PC-9 (cell line): ENCODE measurements at regions not wholly inside any gene's neighbourhood (a gene's known extent, or its start where the extent isn't known, plus 50 kb on each side); places are given as distances from the start of the nearest gene placed in this dataset.

Experiments used
- BruUV-seq: library from RNA; stranded (reverse); fragments of 400-500 nt; replicated peaks from 2 replicates; lab custom pipeline; 2021; lab: Mats Ljungman, UMichigan
- CTCF ChIA-PET: fragments of 300-600 bp; sonication (Branson Sonifier 250); formaldehyde crosslinking; loops from one replicate; lab custom pipeline; 2022; ENCODE audit warnings: antibody characterized with exemption; lab: Charles Lee
- POLR2A ChIA-PET: fragments of 300-600 bp; sonication (Branson Sonifier 250); formaldehyde crosslinking; loops from one replicate; lab custom pipeline; 2022; ENCODE audit warnings: antibody characterized with exemption; ENCODE audit not compliant: unreplicated experiment; lab: Charles Lee
- DNase-seq, 2 experiments: peaks; one replicate each; pipeline versions ENCODE4 v3.0.0 to v3.0.0-alpha.2; 2015 to 2022; ENCODE audit warnings: mixed read lengths in 1 of 2
- H2AFZ ChIP-seq: fragments of 200-600 bp; sonication (generic); 2 replicates; pipeline ENCODE4 v1.8.1; 2017; ENCODE audit warnings: antibody characterized with exemption
- H3F3A ChIP-seq: fragments of 200-600 bp; sonication (generic); 2 replicates; pipeline ENCODE4 v1.8.1; 2017; ENCODE audit warnings: antibody characterized with exemption, mild to moderate bottlenecking, low read depth; ENCODE audit not compliant: insufficient read depth
- H3K27ac ChIP-seq: fragments of 200-600 bp; sonication (generic); 2 replicates; pipeline ENCODE4 v1.6.1; 2016; ENCODE audit warnings: mixed run types
- H3K27me3 ChIP-seq: fragments of 200-600 bp; sonication (generic); 2 replicates; pipeline ENCODE4 v1.6.1; 2016; ENCODE audit warnings: low read depth, mixed run types; ENCODE audit not compliant: insufficient read depth
- H3K36me3 ChIP-seq: fragments of 200-600 bp; sonication (generic); 2 replicates; pipeline ENCODE4 v1.6.1; 2016; ENCODE audit warnings: low read depth, mixed run types
- H3K4me1 ChIP-seq: fragments of 200-600 bp; sonication (generic); replicated peaks from 2 replicates; pipeline ENCODE4 v1.6.1; 2016; ENCODE audit warnings: mixed run types; ENCODE audit not compliant: insufficient read depth
- H3K4me2 ChIP-seq: fragments of 200-600 bp; sonication (generic); 2 replicates; pipeline ENCODE4 v1.6.1; 2017; ENCODE audit warnings: mixed run types
- H3K4me3 ChIP-seq: fragments of 200-600 bp; sonication (generic); 2 replicates; pipeline ENCODE4 v1.6.1; 2016; ENCODE audit warnings: mixed run types
- H3K79me2 ChIP-seq: fragments of 200-600 bp; sonication (generic); 2 replicates; pipeline ENCODE4 v1.6.1; 2017; ENCODE audit warnings: low read depth, mixed run types
- H3K9me2 ChIP-seq: fragments of 200-600 bp; sonication (generic); 2 replicates; pipeline ENCODE4 v1.8.1; 2017; ENCODE audit warnings: mild to moderate bottlenecking; ENCODE audit not compliant: insufficient read depth
- H3K9me3 ChIP-seq: fragments of 200-600 bp; sonication (generic); 2 replicates; pipeline ENCODE4 v1.8.1; 2016; ENCODE audit warnings: low read depth; ENCODE audit not compliant: insufficient read depth
- H4K20me1 ChIP-seq: fragments of 200-600 bp; sonication (generic); 2 replicates; pipeline ENCODE4 v1.8.1; 2017; ENCODE audit not compliant: insufficient read depth
- EZH2 ChIP-seq: fragments of 200-600 bp; sonication (generic); IDR thresholded peaks from 2 replicates; pipeline ENCODE4 v1.8.0; 2017; ENCODE audit warnings: antibody characterized with exemption, low read depth
- intact Hi-C: fragments of 100-400 bp; cut with micrococcal nuclease; formaldehyde crosslinking; loops from one replicate; pipeline ENCODE4 v1.10.0; 2022; ENCODE audit not compliant: unreplicated experiment
- TF ChIP-seq, protein P1 (sequence below): fragments of 200-600 bp; sonication (generic); conservative IDR thresholded peaks from 2 replicates; pipeline ENCODE4 v1.6.1; 2017; ENCODE audit warnings: mixed run types, antibody characterized with exemption, mild to moderate bottlenecking, moderate library complexity

DNA sequence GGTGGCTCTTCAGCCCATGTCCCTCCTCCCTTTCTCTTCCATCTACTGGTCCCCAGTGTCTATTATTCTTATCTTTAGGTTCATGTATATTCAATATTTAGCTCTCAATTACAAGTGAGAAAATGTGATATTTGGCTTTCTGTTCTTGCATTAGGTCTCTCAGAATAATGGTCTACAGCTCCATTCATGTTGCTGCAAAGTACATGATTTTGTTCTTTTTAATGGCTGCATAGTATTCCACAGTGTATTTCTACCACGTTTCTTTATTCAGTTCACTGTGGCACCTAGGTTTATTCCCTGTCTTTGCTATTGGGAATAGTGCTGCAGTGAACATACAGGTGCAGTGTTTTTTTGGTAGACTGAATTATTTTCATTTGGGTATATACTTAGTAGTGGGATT lies 1308.8 kb downstream of the EFNA5 start:
- intact Hi-C loops: no loop called here
- ChIA-PET CTCF (interaction anchor here (0.6 kb wide), 1 partner anchor 92 kb away, joined by 3 read pairs; no protein-coding TSS in a partner anchor), POLR2A (no interaction called here)
- no peak for DNase-seq
- Histone ChIP-seq H3K4me2 (no peak overlapping the region), H3F3A (no peaks in the 10 kb centered on the region), H3K27me3 (no peaks in the 10 kb centered on the region), H3K9me2 (no peaks in the 10 kb centered on the region), H4K20me1 (no peaks in the 10 kb centered on the region), H3K4me1 (no peaks in the 10 kb centered on the region), H3K27ac (no peak overlapping the region), H2AFZ (no peak overlapping the region), H3K9me3 (no peaks in the 10 kb centered on the region), H3K4me3 (no peak overlapping the region), H3K79me2 (no peaks in the 10 kb centered on the region), H3K36me3 (no peaks in the 10 kb centered on the region)
- BruUV-seq: no TSS peak
- TF ChIP-seq, protein P1, sequence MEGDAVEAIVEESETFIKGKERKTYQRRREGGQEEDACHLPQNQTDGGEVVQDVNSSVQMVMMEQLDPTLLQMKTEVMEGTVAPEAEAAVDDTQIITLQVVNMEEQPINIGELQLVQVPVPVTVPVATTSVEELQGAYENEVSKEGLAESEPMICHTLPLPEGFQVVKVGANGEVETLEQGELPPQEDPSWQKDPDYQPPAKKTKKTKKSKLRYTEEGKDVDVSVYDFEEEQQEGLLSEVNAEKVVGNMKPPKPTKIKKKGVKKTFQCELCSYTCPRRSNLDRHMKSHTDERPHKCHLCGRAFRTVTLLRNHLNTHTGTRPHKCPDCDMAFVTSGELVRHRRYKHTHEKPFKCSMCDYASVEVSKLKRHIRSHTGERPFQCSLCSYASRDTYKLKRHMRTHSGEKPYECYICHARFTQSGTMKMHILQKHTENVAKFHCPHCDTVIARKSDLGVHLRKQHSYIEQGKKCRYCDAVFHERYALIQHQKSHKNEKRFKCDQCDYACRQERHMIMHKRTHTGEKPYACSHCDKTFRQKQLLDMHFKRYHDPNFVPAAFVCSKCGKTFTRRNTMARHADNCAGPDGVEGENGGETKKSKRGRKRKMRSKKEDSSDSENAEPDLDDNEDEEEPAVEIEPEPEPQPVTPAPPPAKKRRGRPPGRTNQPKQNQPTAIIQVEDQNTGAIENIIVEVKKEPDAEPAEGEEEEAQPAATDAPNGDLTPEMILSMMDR: no peak
- no peak for TF ChIP-seq EZH2

DNA sequence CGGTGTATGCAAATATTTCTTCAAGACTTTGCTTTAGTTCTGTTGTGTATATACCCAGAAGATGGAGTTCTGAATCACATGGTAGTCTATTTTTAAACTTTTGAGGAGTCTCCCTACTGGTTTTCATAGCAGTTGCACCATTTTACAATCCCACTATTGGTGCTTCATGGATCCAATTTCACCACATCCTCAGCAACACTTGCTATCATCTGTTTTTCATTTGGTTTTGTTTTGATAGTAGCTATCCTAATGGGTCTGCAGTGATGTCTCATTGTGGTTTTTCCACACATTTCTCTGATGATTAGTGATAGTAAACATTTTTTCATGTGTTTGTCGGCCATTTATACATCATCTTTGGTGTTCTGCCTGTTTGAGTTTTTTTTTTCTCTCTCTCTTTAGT lies 1339.3 kb downstream of the EFNA5 start:
- Histone ChIP-seq H3K27ac (no peak overlapping the region), H3K4me3 (no peak overlapping the region), H3K9me3 (no peaks in the 10 kb centered on the region; the same call in 1 of the 2 replicates), H3K79me2 (no peaks in the 10 kb centered on the region), H3K36me3 (no peaks in the 10 kb centered on the region), H3K4me2 (no peak overlapping the region), H3K27me3 (no peaks in the 10 kb centered on the region), H3F3A (no peaks in the 10 kb centered on the region), H4K20me1 (no peaks in the 10 kb centered on the region), H3K4me1 (no peaks in the 10 kb centered on the region), H2AFZ (no peak overlapping the region), H3K9me2 (no peaks in the 10 kb centered on the region)
- CTCF ChIA-PET: no interaction called here
- intact Hi-C loops: no loop called here
- DNase-seq: no peak
- no peak for TF ChIP-seq EZH2
- TF ChIP-seq, protein P1: no peak
- BruUV-seq: no TSS peak
- POLR2A ChIA-PET: no interaction called here

DNA sequence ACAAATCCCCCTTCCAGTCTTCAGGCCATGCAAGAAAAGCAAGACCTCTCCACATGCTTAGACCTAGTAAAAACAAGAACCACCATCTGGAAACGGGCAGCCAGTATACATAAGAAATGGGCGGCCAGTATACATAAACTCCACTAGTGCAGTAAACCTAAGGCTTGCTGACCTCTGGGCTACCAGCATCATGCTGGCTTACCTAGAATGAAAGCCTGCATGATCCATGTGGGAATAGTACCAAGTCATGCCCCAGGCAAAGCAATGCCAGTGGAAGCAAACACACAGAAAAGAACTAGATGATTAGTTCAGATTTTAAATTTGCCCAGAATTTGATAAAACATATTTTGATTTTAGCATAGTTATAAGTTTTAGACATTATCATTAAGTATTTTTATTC lies 1346.4 kb downstream of the EFNA5 start:
- no TSS peak for BruUV-seq
- DNase-seq: no peak
- Histone ChIP-seq H3K9me2 (no peaks in the 10 kb centered on the region), H3K79me2 (no peaks in the 10 kb centered on the region), H3K27me3 (no peaks in the 10 kb centered on the region), H4K20me1 (no peaks in the 10 kb centered on the region), H3F3A (no peaks in the 10 kb centered on the region), H3K9me3 (no peaks in the 10 kb centered on the region; the same call in 1 of the 2 replicates), H3K4me3 (no peak overlapping the region), H2AFZ (no peak overlapping the region), H3K4me1 (no peaks in the 10 kb centered on the region), H3K27ac (no peak overlapping the region), H3K36me3 (no peaks in the 10 kb centered on the region), H3K4me2 (no peak overlapping the region)
- POLR2A ChIA-PET: no interaction called here
- CTCF ChIA-PET: no interaction called here
- TF ChIP-seq, protein P1: no peak
- TF ChIP-seq EZH2: no peak
- intact Hi-C loops: no loop called here
